Naive thymus-derived CD4-positive, alpha-beta T cell (primary cell): ENCODE measurements at regions not wholly inside any gene's neighbourhood (a gene's known extent, or its start where the extent isn't known, plus 50 kb on each side); places are given as distances from the start of the nearest gene placed in this dataset.

Experiments
- ATAC-seq: fragments of 150-1000 bp; cut with Tn5 transposase; 2 replicates; pipeline ENCODE4 v1.10.0; 2021; ENCODE audit warnings: mild to moderate bottlenecking, moderate library complexity
- CTCF ChIA-PET: fragments of 350-600 bp; sonication (Branson Sonifier 250); formaldehyde crosslinking; loops from one replicate; lab custom pipeline; 2021; ENCODE audit warnings: antibody characterized with exemption; lab: Charles Lee
- POLR2A ChIA-PET: fragments of 350-600 bp; sonication (Branson Sonifier 250); formaldehyde crosslinking; loops from one replicate; lab custom pipeline; 2021; ENCODE audit warnings: antibody characterized with exemption, inconsistent platforms; lab: Charles Lee
- DNase-seq, 9 donors: peaks; one replicate each; pipeline versions ENCODE4 v3.0.0 to v3.0.0-alpha.2; 2020 to 2022; ENCODE audit warnings: mixed read lengths in 1 of 9
- H3K27ac ChIP-seq: one replicate; pipeline ENCODE4 v1.7.0; 2013; ENCODE audit warnings: mild to moderate bottlenecking, low read depth, low read length, moderate library complexity
- H3K27me3 ChIP-seq, 2 donors: one replicate each; pipeline ENCODE4 v1.7.0; 2013; ENCODE audit warnings: low read length in 2 of 2, mild to moderate bottlenecking in 2 of 2, moderate library complexity in 2 of 2; ENCODE audit not compliant: control insufficient read depth in 2 of 2, insufficient read depth in 2 of 2
- H3K36me3 ChIP-seq, 3 experiments: 1 replicate in 2 of 3; 2 replicates in 1 of 3; pipeline ENCODE4 v1.7.0; 2013; ENCODE audit warnings: low read length in 3 of 3, mild to moderate bottlenecking in 3 of 3, moderate library complexity in 1 of 3; ENCODE audit not compliant: insufficient read depth in 3 of 3, control insufficient read depth in 2 of 3
- H3K4me1 ChIP-seq, 2 donors: one replicate each; pipeline ENCODE4 v1.7.0; 2013; ENCODE audit warnings: low read length in 2 of 2, mild to moderate bottlenecking in 2 of 2, moderate library complexity in 1 of 2; ENCODE audit not compliant: control insufficient read depth in 2 of 2, insufficient read depth in 2 of 2
- H3K4me3 ChIP-seq: 2 replicates; pipeline ENCODE4 v1.7.0; 2013; ENCODE audit warnings: mild to moderate bottlenecking, low read length
- H3K9me3 ChIP-seq, 3 experiments: 1 replicate in 2 of 3; 2 replicates in 1 of 3; pipeline ENCODE4 v1.7.0; 2013; ENCODE audit warnings: low read length in 3 of 3; ENCODE audit not compliant: control insufficient read depth in 2 of 3
- H3K27ac Mint-ChIP-seq, 9 donors: one replicate each; pipeline ENCODE4 v1.8.0; 2020 to 2022; ENCODE audit warnings: mixed read lengths in 9 of 9, mild to moderate bottlenecking in 8 of 9, moderate library complexity in 5 of 9, inconsistent platforms in 2 of 9
- H3K27me3 Mint-ChIP-seq, 5 donors: one replicate each; pipeline ENCODE4 v1.8.0; 2021 to 2022; ENCODE audit warnings: mixed read lengths in 5 of 5, mild to moderate bottlenecking in 1 of 5
- H3K36me3 Mint-ChIP-seq, 5 donors: one replicate each; pipeline ENCODE4 v1.8.0; 2020 to 2022; ENCODE audit warnings: mixed read lengths in 5 of 5, mild to moderate bottlenecking in 3 of 5, inconsistent platforms in 1 of 5
- H3K4me1 Mint-ChIP-seq, 7 donors: one replicate each; pipeline ENCODE4 v1.8.0; 2020 to 2022; ENCODE audit warnings: mixed read lengths in 7 of 7, mild to moderate bottlenecking in 3 of 7, inconsistent platforms in 1 of 7
- H3K4me3 Mint-ChIP-seq, 10 donors: one replicate each; pipeline ENCODE4 v1.8.0; 2020 to 2022; ENCODE audit warnings: mild to moderate bottlenecking in 10 of 10, mixed read lengths in 10 of 10, moderate library complexity in 6 of 10, inconsistent platforms in 2 of 10
- H3K9me3 Mint-ChIP-seq, 11 donors: one replicate each; pipeline ENCODE4 v1.8.0; 2020 to 2022; ENCODE audit warnings: mixed read lengths in 11 of 11, mild to moderate bottlenecking in 4 of 11, inconsistent platforms in 1 of 11, moderate library complexity in 1 of 11
- intact Hi-C, 2 donors: fragments of 100-400 bp; cut with micrococcal nuclease; formaldehyde crosslinking; loops; one replicate each; pipeline ENCODE4 v1.15.1; 2023

DNA sequence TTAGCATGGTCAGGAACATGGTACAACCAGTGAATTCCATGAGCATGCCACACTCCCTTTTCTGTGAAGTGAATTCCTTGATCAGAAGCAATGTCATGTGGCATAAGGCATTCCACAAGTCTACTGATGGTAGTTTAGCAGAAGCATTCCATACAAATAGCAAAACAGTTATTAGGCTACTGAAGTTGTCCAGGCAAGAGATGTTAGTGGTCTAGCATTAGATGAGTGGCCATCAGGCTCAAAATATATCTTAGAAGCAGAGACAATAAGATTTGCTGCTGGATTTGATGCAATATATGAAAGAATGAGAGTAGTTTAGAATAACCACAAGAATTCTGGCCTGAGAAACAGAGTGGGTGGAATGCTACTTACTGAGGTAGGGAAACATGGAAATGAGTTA lies 355.3 kb upstream of the NRXN1 start:
- H3K4me1 Mint-ChIP-seq: no peaks in the 10 kb centered on the region
- Histone ChIP-seq H3K27ac (no peak overlapping the region), H3K36me3 (no peaks in the 10 kb centered on the region), H3K9me3 (no peaks in the 10 kb centered on the region), H3K27me3 (no peaks in the 10 kb centered on the region), H3K4me3 (no peak overlapping the region), H3K4me1 (no peaks in the 10 kb centered on the region)
- H3K9me3 Mint-ChIP-seq: peaks cover 0 to 19% (median 7%) of the 10 kb centered on the region in 11 donors
- no peaks in the 10 kb centered on the region for H3K27me3 Mint-ChIP-seq
- DNase-seq (no peak), ATAC-seq (no peak)
- ChIA-PET POLR2A (no interaction called here), CTCF (no interaction called here)
- H3K36me3 Mint-ChIP-seq: no peaks in the 10 kb centered on the region
- H3K27ac Mint-ChIP-seq: no peak overlapping the region
- intact Hi-C loops: no loop called here
- H3K4me3 Mint-ChIP-seq: no peak overlapping the region

DNA sequence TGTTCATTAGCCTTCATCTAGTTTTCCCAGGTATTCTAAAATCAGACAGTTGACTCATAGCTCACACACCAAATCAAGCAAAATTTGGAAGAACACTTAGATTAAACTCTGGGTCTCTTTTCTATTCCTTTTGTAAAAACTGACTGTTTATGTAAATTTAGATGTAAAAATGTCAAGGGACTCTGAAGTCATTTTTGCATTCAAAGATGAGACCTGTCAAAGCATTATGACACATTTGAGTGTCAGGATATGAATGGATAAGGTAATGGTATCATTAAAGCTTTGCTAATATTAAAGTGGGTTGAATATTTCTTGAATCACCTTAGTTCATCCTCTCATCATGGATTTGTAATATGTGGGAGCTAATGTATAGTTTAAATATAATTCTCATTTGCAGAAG lies 348.1 kb upstream of the NRXN1 start:
- no peaks in the 10 kb centered on the region for H3K4me1 Mint-ChIP-seq
- Histone ChIP-seq H3K27me3 (no peaks in the 10 kb centered on the region), H3K4me3 (no peak overlapping the region), H3K27ac (no peak overlapping the region), H3K4me1 (no peaks in the 10 kb centered on the region), H3K36me3 (no peaks in the 10 kb centered on the region), H3K9me3 (no peaks in the 10 kb centered on the region)
- intact Hi-C loops: no loop called here
- H3K9me3 Mint-ChIP-seq: peaks cover 0 to 26% (median 11%) of the 10 kb centered on the region in 11 donors
- POLR2A ChIA-PET: no interaction called here
- no peaks in the 10 kb centered on the region for H3K27me3 Mint-ChIP-seq
- DNase-seq: no peak
- ATAC-seq: no peak
- H3K36me3 Mint-ChIP-seq: no peaks in the 10 kb centered on the region
- H3K27ac Mint-ChIP-seq: no peak overlapping the region
- no peak overlapping the region for H3K4me3 Mint-ChIP-seq
- CTCF ChIA-PET: no interaction called here

DNA sequence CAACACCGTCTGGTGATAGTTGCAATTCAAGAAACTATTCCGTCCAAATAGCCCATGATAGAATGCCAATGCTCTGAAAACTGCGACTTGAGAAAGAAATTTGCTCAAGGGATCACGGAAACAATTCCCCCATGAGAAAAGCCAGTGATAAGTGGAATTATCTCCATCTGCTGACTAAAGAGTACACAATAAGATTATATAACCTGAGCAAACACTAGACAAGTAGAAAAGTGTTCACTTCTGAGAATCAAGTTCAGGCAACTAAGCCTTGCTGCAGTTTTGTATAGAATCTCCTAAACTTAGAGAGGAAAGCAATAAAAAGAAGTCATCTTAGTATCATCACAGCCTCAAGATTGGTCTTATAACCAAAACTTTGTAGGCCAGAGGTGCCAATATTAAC lies 336.3 kb upstream of the NRXN1 start:
- Histone ChIP-seq H3K4me1 (no peaks in the 10 kb centered on the region), H3K9me3 (no peaks in the 10 kb centered on the region), H3K27ac (no peak overlapping the region), H3K36me3 (no peaks in the 10 kb centered on the region), H3K27me3 (no peaks in the 10 kb centered on the region), H3K4me3 (no peak overlapping the region)
- Mint-ChIP-seq H3K36me3 (no peaks in the 10 kb centered on the region), H3K27ac (no peak overlapping the region), H3K27me3 (no peaks in the 10 kb centered on the region), H3K4me3 (no peak overlapping the region), H3K9me3 (peaks cover 0 to 9% (median 4%) of the 10 kb centered on the region in 11 donors), H3K4me1 (no peaks in the 10 kb centered on the region)
- CTCF ChIA-PET: no interaction called here
- ATAC-seq (no peak), DNase-seq (no peak)
- intact Hi-C loops: no loop called here
- POLR2A ChIA-PET: no interaction called here

DNA sequence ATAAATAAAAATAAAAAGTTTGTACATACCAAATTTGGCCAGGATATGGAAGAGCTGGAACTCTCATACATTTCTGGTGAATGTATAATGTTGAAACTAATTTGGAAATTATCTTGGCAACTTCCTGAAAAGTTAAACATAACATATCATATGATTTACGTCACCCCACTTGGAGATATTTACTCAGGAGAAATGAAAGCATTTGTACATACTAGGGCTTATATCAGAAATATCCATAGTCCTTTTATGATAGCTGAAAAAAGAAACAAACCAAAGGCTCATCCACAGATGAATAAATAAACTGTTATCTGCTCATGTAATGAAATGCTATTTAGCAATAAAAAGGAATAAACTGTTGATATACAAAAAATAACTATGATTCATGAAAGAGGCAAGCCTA lies 318.2 kb upstream of the NRXN1 start:
- Histone ChIP-seq H3K4me1 (no peaks in the 10 kb centered on the region), H3K4me3 (no peak overlapping the region), H3K9me3 (no peaks in the 10 kb centered on the region), H3K27ac (no peak overlapping the region), H3K36me3 (no peaks in the 10 kb centered on the region), H3K27me3 (no peaks in the 10 kb centered on the region)
- Mint-ChIP-seq H3K4me1 (no peaks in the 10 kb centered on the region), H3K27ac (no peak overlapping the region), H3K9me3 (peaks cover 0 to 19% (median 5%) of the 10 kb centered on the region in 11 donors), H3K4me3 (no peak overlapping the region), H3K27me3 (no peaks in the 10 kb centered on the region), H3K36me3 (no peaks in the 10 kb centered on the region)
- ATAC-seq (no peak), DNase-seq (no peak)
- intact Hi-C loops: no loop called here
- ChIA-PET CTCF (no interaction called here), POLR2A (no interaction called here)

DNA sequence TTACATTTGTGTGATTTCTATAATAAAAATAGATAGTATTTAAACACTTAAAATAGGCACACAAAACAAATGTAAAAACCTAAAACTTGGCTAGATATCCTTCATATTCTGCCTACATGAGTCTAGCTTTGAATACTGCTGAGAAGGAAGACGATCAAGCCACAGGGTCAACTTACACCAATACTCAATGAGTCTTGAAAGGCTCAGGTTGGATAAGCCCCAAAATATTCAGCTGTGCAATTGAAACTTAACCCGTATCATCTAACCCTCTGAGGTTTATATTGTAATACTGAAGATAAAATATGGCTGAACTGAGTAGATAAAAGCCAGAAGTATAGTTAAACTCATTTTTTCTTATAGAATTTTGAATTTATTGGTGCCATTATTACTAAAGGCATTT lies 313.0 kb upstream of the NRXN1 start:
- no peaks in the 10 kb centered on the region for H3K4me1 ChIP-seq
- ATAC-seq (no peak), DNase-seq (no peak)
- peaks cover 0 to 14% (median 5%) of the 10 kb centered on the region in 11 donors for H3K9me3 Mint-ChIP-seq
- no peak overlapping the region for H3K27ac Mint-ChIP-seq
- intact Hi-C loops: no loop called here
- H3K4me3 ChIP-seq: no peak overlapping the region
- no peaks in the 10 kb centered on the region for H3K9me3 ChIP-seq
- H3K36me3 Mint-ChIP-seq: no peaks in the 10 kb centered on the region
- H3K36me3 ChIP-seq: no peaks in the 10 kb centered on the region
- H3K27ac ChIP-seq: no peak overlapping the region
- no peaks in the 10 kb centered on the region for H3K27me3 Mint-ChIP-seq
- no peaks in the 10 kb centered on the region for H3K27me3 ChIP-seq
- no peaks in the 10 kb centered on the region for H3K4me1 Mint-ChIP-seq
- CTCF ChIA-PET: interaction anchor here (0.8 kb wide), 1 partner anchor 9 kb away, joined by 3 read pairs; no protein-coding TSS in a partner anchor
- POLR2A ChIA-PET: no interaction called here
- no peak overlapping the region for H3K4me3 Mint-ChIP-seq

DNA sequence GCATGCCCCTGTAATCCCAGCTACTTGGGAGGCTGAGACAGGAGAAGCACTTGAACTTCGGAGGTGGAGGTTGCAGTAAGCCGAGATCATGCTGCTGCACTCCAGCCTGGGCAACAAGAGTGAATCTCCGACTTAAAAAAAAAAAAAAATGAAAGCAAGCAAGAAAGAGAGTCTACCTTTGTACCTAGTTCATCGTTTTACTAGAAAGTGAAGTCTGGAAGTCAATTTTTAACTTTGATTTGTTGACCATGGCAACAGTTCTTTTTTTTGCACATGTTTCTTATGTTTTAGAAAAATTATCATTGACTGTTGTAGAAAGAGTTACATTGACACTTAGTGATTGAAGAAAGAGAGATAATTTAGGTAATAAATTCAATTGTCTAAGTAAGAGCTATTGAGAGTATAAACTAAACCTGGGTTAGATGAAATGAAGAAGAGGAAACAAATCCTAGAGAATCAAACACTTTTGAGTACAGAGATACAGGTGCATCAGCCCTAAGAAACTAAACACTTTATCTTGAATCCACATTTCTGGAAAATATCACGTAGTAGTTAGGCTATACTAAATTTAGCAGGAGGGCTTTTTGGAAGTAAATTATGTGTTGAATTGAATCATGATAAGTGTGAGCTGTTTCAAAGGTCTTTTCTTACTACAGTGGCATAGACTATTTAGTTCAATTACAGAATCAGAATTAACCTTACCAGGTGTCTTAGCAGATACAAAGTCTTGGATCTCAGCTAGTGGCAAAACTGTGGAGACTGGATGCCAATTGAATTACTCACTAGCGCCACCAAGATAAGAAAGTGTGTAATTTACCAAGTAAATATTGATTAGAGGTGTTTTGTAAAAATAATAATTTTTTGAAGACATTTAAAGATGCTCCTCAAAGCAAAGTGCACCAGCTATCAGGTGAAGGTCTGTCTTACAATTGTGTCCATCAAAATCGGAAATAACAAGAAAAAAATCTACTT lies 303.4 kb upstream of the NRXN1 start:
- no peaks in the 10 kb centered on the region for H3K27me3 Mint-ChIP-seq
- no peak for ATAC-seq
- Histone ChIP-seq H3K27me3 (no peaks in the 10 kb centered on the region), H3K9me3 (no peaks in the 10 kb centered on the region), H3K4me3 (no peak overlapping the region), H3K27ac (no peak overlapping the region), H3K4me1 (no peaks in the 10 kb centered on the region), H3K36me3 (no peaks in the 10 kb centered on the region)
- H3K4me1 Mint-ChIP-seq: no peaks in the 10 kb centered on the region
- H3K4me3 Mint-ChIP-seq: no peak overlapping the region
- peaks cover 0 to 18% (median 4%) of the 10 kb centered on the region in 11 donors for H3K9me3 Mint-ChIP-seq
- ChIA-PET POLR2A (no interaction called here), CTCF (interaction anchor here (0.8 kb wide), 1 partner anchor 9 kb away, joined by 3 read pairs; no protein-coding TSS in a partner anchor)
- no peak overlapping the region for H3K27ac Mint-ChIP-seq
- no peaks in the 10 kb centered on the region for H3K36me3 Mint-ChIP-seq
- DNase-seq: no peak
- intact Hi-C loops: no loop called here

DNA sequence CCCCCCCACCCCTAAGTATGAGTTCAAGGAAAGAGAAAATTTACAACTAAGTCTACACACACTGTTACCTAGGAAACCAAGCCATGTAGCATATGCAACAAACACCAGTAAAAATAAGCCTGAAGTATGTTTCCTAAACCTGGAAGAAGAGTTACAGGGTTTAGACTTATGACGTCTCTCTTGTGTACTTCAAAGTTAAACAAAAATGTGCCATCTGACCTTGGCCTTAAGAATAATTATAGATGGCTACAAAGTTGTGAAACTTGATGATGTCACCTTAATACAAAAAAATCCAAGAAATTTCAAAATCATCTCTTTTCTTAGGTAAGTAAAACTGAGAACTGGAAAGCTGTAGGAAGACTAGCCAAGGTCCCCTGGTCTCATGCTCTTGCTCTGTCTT lies 297.6 kb upstream of the NRXN1 start:
- H3K9me3 Mint-ChIP-seq: peaks cover 0 to 17% (median 7%) of the 10 kb centered on the region in 11 donors
- ATAC-seq: no peak

More for the DNA sequence above, 297.6 kb upstream of the NRXN1 start:
- Mint-ChIP-seq H3K27me3 (no peaks in the 10 kb centered on the region), H3K27ac (no peak overlapping the region), H3K4me3 (no peak overlapping the region), H3K4me1 (no peaks in the 10 kb centered on the region), H3K36me3 (no peaks in the 10 kb centered on the region)
- H3K4me1 ChIP-seq: no peaks in the 10 kb centered on the region
- intact Hi-C loops: no loop called here
- ChIA-PET POLR2A (no interaction called here), CTCF (no interaction called here)
- no peaks in the 10 kb centered on the region for H3K9me3 ChIP-seq
- H3K36me3 ChIP-seq: no peaks in the 10 kb centered on the region
- DNase-seq: no peak
- no peak overlapping the region for H3K4me3 ChIP-seq
- no peak overlapping the region for H3K27ac ChIP-seq
- H3K27me3 ChIP-seq: no peaks in the 10 kb centered on the region
